ENCODE measurements at regions not wholly inside any gene's neighbourhood (a gene's known extent, or its start where the extent isn't known, plus 50 kb on each side); places are given as distances from the start of the nearest gene placed in this dataset.

DNA sequence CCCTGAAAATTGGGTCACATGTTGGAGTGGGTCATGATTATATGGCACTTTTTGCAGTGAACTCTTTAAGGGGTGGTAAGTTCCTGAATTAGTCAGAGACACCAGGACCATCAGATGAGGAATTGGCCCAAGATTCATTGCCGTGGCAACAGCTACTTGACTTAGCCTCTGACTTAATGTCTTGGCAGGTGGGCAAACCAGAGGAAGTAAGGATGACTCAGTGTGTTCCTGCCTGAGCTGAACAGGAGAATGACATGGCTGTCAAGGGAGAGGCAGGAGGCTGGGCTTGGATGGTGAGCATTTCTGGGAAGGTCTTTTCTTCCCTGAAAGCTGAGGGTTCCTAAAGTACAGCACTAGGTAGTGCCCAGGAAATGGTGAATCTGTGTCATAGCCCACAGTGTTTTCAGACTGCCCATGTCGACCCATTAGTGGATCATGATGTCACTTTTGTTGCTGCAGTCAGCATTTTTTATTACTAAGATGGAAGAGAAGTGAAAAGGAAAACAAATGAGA lies 170.1 kb upstream of the PWP1 start:
- TF ChIP-seq RHOXF2B (CRISPR knock-in tag; conservative IDR thresholded peaks at IDR 0.05), result no peak
- TF ChIP-seq REST (IDR thresholded peaks at IDR 0.05; ENCODE audit: borderline replicate concordance), result no peak
- TF ChIP-seq REST (CRISPR knock-in tag; IDR thresholded peaks at IDR 0.05; ENCODE audit: low read depth), result no peak
- no peak for TF ChIP-seq RBM17 (IDR thresholded peaks at IDR 0.05; ENCODE audit: borderline replicate concordance, low read depth, low read length)
- TF ChIP-seq, protein P1, sequence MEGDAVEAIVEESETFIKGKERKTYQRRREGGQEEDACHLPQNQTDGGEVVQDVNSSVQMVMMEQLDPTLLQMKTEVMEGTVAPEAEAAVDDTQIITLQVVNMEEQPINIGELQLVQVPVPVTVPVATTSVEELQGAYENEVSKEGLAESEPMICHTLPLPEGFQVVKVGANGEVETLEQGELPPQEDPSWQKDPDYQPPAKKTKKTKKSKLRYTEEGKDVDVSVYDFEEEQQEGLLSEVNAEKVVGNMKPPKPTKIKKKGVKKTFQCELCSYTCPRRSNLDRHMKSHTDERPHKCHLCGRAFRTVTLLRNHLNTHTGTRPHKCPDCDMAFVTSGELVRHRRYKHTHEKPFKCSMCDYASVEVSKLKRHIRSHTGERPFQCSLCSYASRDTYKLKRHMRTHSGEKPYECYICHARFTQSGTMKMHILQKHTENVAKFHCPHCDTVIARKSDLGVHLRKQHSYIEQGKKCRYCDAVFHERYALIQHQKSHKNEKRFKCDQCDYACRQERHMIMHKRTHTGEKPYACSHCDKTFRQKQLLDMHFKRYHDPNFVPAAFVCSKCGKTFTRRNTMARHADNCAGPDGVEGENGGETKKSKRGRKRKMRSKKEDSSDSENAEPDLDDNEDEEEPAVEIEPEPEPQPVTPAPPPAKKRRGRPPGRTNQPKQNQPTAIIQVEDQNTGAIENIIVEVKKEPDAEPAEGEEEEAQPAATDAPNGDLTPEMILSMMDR (IDR thresholded peaks at IDR 0.05 in 2 of 3, conservative IDR thresholded peaks at IDR 0.05 in 1 of 3; ENCODE audit: insufficient read depth in 2 of 3, low read depth in 1 of 3, low read length in 3 of 3), result no peak
- TF ChIP-seq NR3C1 (CRISPR knock-in tag; IDR thresholded peaks at IDR 0.05), result no peak
- TF ChIP-seq VEZF1 (CRISPR knock-in tag; IDR thresholded peaks at IDR 0.05), result no peak
- TF ChIP-seq, protein P2, sequence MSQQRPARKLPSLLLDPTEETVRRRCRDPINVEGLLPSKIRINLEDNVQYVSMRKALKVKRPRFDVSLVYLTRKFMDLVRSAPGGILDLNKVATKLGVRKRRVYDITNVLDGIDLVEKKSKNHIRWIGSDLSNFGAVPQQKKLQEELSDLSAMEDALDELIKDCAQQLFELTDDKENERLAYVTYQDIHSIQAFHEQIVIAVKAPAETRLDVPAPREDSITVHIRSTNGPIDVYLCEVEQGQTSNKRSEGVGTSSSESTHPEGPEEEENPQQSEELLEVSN (IDR thresholded peaks at IDR 0.05; ENCODE audit: borderline replicate concordance in 1 of 2, extremely low read depth in 1 of 2, insufficient read depth in 1 of 2, insufficient read length in 1 of 2, low read depth in 1 of 2, low read length in 1 of 2, poor library complexity in 1 of 2, severe bottlenecking in 1 of 2), result no peak
- peak; percentile 52; the same call in 1 of the 2 replicates for TF ChIP-seq MAFF (IDR thresholded peaks at IDR 0.05; ENCODE audit: low read length)
- no peak for TF ChIP-seq SRF (CRISPR knock-in tag; IDR thresholded peaks at IDR 0.05)
- no peak for TF ChIP-seq ZHX1 (conservative IDR thresholded peaks at IDR 0.05; ENCODE audit: low read length)
- TF ChIP-seq, protein P3, sequence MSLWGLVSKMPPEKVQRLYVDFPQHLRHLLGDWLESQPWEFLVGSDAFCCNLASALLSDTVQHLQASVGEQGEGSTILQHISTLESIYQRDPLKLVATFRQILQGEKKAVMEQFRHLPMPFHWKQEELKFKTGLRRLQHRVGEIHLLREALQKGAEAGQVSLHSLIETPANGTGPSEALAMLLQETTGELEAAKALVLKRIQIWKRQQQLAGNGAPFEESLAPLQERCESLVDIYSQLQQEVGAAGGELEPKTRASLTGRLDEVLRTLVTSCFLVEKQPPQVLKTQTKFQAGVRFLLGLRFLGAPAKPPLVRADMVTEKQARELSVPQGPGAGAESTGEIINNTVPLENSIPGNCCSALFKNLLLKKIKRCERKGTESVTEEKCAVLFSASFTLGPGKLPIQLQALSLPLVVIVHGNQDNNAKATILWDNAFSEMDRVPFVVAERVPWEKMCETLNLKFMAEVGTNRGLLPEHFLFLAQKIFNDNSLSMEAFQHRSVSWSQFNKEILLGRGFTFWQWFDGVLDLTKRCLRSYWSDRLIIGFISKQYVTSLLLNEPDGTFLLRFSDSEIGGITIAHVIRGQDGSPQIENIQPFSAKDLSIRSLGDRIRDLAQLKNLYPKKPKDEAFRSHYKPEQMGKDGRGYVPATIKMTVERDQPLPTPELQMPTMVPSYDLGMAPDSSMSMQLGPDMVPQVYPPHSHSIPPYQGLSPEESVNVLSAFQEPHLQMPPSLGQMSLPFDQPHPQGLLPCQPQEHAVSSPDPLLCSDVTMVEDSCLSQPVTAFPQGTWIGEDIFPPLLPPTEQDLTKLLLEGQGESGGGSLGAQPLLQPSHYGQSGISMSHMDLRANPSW (CRISPR knock-in tag; IDR thresholded peaks at IDR 0.05), result no peak
